SU-DHL-6 (cell line): ENCODE measurements at regions not wholly inside any gene's neighbourhood (a gene's known extent, or its start where the extent isn't known, plus 50 kb on each side); places are given as distances from the start of the nearest gene placed in this dataset.

Experiments used
- H2AFZ ChIP-seq: fragments of 200-600 bp; sonication (generic); 2 replicates; pipeline ENCODE4 v1.6.1; 2014; ENCODE audit warnings: low read depth, mild to moderate bottlenecking, moderate library complexity, mixed read lengths, antibody characterized with exemption, low read length; ENCODE audit not compliant: severe bottlenecking
- H3F3A ChIP-seq: fragments of 200-600 bp; shearing (Covaris generic); 2 replicates; pipeline ENCODE4 v1.6.0; 2016; ENCODE audit warnings: antibody characterized with exemption, mild to moderate bottlenecking; ENCODE audit not compliant: insufficient read depth
- H3K27ac ChIP-seq: fragments of 200-600 bp; sonication (generic); 2 replicates; pipeline ENCODE4 v1.5.1; 2016; ENCODE audit warnings: low read depth, mild to moderate bottlenecking, low read length, moderate library complexity, mixed read lengths
- H3K27me3 ChIP-seq: fragments of 200-600 bp; sonication (generic), shearing (Covaris generic); 2 replicates; pipeline ENCODE4 v1.6.0; 2014; ENCODE audit warnings: mild to moderate bottlenecking, low read length
- H3K36me3 ChIP-seq: fragments of 200-600 bp; sonication (generic); 2 replicates; pipeline ENCODE4 v1.6.1; 2014; ENCODE audit warnings: mild to moderate bottlenecking, low read length, mixed read lengths
- H3K4me2 ChIP-seq: fragments of 300-600, 200-600 bp; shearing (Covaris generic), sonication (generic); 2 replicates; pipeline ENCODE4 v1.6.0; 2014; ENCODE audit warnings: low read length, low read depth, mild to moderate bottlenecking; ENCODE audit not compliant: poor library complexity, severe bottlenecking
- H3K4me3 ChIP-seq: fragments of 200-600 bp; sonication (generic); 2 replicates; pipeline ENCODE4 v1.5.1; 2014; ENCODE audit warnings: antibody characterized with exemption, low read length, mild to moderate bottlenecking, mixed read lengths; ENCODE audit not compliant: insufficient read depth, poor library complexity, severe bottlenecking
- H3K79me2 ChIP-seq: fragments of 200-600 bp; sonication (generic); 2 replicates; pipeline ENCODE4 v1.6.1; 2014; ENCODE audit warnings: mild to moderate bottlenecking, low read length, moderate library complexity; ENCODE audit not compliant: insufficient read depth
- H3K9ac ChIP-seq: fragments of 200-600 bp; sonication (generic); 2 replicates; pipeline ENCODE4 v1.7.0; 2014; ENCODE audit warnings: mild to moderate bottlenecking, low read length
- H3K9me2 ChIP-seq: fragments of 200-600 bp; sonication (generic); replicated peaks from 2 replicates; pipeline ENCODE4 v1.6.1; 2014; ENCODE audit warnings: low read length; ENCODE audit not compliant: insufficient read depth
- H3K9me3 ChIP-seq: fragments of 200-600 bp; sonication (generic); 2 replicates; pipeline ENCODE4 v1.6.1; 2014; ENCODE audit warnings: low read length, mixed read lengths; ENCODE audit not compliant: insufficient read depth
- H4K20me1 ChIP-seq: fragments of 200-600 bp; sonication (generic); 2 replicates; pipeline ENCODE4 v1.6.1; 2014; ENCODE audit warnings: low read depth, mild to moderate bottlenecking, antibody characterized with exemption, low read length, moderate library complexity, mixed read lengths
- EZH2phosphoT487 ChIP-seq: fragments of 200-600 bp; sonication (generic), shearing (Covaris generic); conservative IDR thresholded peaks from 2 replicates; pipeline ENCODE4 v1.6.1; 2018; ENCODE audit warnings: mild to moderate bottlenecking, antibody characterized with exemption, low read length, moderate library complexity, mixed read lengths
- TF ChIP-seq, protein P1 (sequence below): fragments of 200-600 bp; sonication (generic); IDR thresholded peaks from one replicate; pipeline ENCODE4 v1.5.1; 2017; ENCODE audit warnings: antibody characterized with exemption, mild to moderate bottlenecking, low read length, moderate library complexity; ENCODE audit not compliant: insufficient read depth, poor library complexity, severe bottlenecking

DNA sequence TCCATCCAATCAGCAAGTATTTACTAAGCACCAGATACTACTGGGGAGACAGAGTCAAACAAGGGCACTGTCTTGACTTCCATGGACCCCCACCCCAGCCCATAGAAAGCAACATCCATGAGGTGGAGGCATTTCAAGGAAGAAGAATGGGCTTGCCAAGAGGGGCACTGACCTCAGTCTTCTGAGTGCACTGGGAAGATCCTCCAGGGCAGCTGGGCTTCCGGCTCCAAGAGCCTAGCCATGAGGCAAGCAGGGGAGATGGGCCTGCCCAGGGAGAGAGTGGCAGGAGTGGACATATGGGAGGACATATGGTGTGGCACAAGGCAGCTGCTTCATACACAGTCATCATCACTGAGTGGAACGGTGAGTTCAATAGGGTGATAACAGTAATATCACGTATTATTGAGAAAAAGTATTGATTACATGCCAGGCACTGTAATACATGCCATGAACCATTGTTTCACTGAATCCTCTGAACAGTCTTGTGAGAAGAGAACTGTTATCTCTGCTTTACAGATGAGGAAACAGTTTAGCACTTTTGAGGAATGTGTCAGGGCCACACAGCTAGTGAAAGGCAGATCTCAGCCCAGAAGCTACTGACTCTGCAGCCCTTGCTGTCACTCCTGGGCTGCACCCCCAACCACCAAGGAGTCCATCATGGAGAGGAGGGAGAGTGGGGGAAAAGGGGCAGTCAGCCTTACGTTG is 331.7 kb upstream of the ZMIZ1 start:
- H3K9me3 ChIP-seq: no peaks in the 10 kb centered on the region
- no peaks in the 10 kb centered on the region for H3K9me2 ChIP-seq
- H3K4me3 ChIP-seq: no peak overlapping the region
- H3K27me3 ChIP-seq: no peaks in the 10 kb centered on the region
- H3K36me3 ChIP-seq: no peaks in the 10 kb centered on the region
- no peaks in the 10 kb centered on the region for H4K20me1 ChIP-seq
- no peaks in the 10 kb centered on the region for H3K79me2 ChIP-seq
- H2AFZ ChIP-seq: no peak overlapping the region
- TF ChIP-seq EZH2phosphoT487: no peak
- TF ChIP-seq, protein P1, sequence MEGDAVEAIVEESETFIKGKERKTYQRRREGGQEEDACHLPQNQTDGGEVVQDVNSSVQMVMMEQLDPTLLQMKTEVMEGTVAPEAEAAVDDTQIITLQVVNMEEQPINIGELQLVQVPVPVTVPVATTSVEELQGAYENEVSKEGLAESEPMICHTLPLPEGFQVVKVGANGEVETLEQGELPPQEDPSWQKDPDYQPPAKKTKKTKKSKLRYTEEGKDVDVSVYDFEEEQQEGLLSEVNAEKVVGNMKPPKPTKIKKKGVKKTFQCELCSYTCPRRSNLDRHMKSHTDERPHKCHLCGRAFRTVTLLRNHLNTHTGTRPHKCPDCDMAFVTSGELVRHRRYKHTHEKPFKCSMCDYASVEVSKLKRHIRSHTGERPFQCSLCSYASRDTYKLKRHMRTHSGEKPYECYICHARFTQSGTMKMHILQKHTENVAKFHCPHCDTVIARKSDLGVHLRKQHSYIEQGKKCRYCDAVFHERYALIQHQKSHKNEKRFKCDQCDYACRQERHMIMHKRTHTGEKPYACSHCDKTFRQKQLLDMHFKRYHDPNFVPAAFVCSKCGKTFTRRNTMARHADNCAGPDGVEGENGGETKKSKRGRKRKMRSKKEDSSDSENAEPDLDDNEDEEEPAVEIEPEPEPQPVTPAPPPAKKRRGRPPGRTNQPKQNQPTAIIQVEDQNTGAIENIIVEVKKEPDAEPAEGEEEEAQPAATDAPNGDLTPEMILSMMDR: no peak
- no peak overlapping the region for H3K4me2 ChIP-seq
- H3K9ac ChIP-seq: no peak overlapping the region
- H3K27ac ChIP-seq: no peak overlapping the region
- H3F3A ChIP-seq: no peaks in the 10 kb centered on the region

- Histone ChIP-seq H4K20me1 (no peaks in the 10 kb centered on the region), H3F3A (no peaks in the 10 kb centered on the region), H3K36me3 (no peaks in the 10 kb centered on the region), H3K27ac (no peak overlapping the region), H3K9me3 (no peaks in the 10 kb centered on the region), H3K79me2 (no peaks in the 10 kb centered on the region), H3K27me3 (no peaks in the 10 kb centered on the region), H3K9me2 (no peaks in the 10 kb centered on the region), H3K4me3 (no peak overlapping the region), H3K4me2 (no peak overlapping the region), H2AFZ (no peak overlapping the region), H3K9ac (no peak overlapping the region)
- TF ChIP-seq, protein P1: no peak
- TF ChIP-seq EZH2phosphoT487: no peak
These were observed 330.6 kb upstream of the ZMIZ1 start for GRCh38 chr10:78737883-78738856.

DNA sequence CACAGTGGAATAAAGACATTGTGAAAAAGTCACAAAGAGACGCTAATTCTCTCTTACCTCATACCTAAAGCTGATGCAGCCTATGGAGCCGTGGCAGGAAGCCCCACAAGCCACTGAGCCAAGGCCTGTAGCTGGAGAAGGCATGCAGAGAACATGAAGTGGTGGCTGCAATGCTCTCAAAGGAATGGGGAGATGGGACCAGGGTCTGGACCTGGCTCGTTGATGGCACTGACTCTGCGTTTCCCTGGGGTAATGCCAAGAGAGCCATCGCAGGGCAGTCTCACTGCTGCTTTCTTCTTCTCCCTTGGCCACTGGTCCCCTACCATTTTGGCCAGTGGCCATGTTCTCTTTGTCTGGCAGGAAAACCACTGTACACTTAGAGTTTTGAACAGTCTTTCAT is 329.9 kb upstream of the ZMIZ1 start:
- H2AFZ ChIP-seq: no peak overlapping the region
- H3K4me2 ChIP-seq: no peak overlapping the region
- no peaks in the 10 kb centered on the region for H3F3A ChIP-seq
- TF ChIP-seq EZH2phosphoT487: no peak
- TF ChIP-seq, protein P1: no peak
- no peak overlapping the region for H3K4me3 ChIP-seq
- H3K27ac ChIP-seq: no peak overlapping the region
- no peaks in the 10 kb centered on the region for H4K20me1 ChIP-seq
- H3K79me2 ChIP-seq: no peaks in the 10 kb centered on the region
- no peaks in the 10 kb centered on the region for H3K9me2 ChIP-seq
- H3K9me3 ChIP-seq: no peaks in the 10 kb centered on the region
- no peak overlapping the region for H3K9ac ChIP-seq
- no peaks in the 10 kb centered on the region for H3K36me3 ChIP-seq
- no peaks in the 10 kb centered on the region for H3K27me3 ChIP-seq
